Heart right ventricle (tissue), 16 donors: ENCODE measurements at regions not wholly inside any gene's neighbourhood (a gene's known extent, or its start where the extent isn't known, plus 50 kb on each side); places are given as distances from the start of the nearest gene placed in this dataset.

Experiments used
- ATAC-seq, 8 donors: fragments of 200-7000 bp; cut with Tn5 transposase; one replicate each; pipeline ENCODE4 v1.9.1; 2020; ENCODE audit warnings: mild to moderate bottlenecking in 8 of 8, moderate library complexity in 8 of 8, moderate number of reproducible peaks in 1 of 8
- DNase-seq, 2 donors: peaks; one replicate each; pipeline ENCODE4 v3.0.0-alpha.2; 2020
- H3K27ac ChIP-seq, 10 donors: fragments of 200-600 bp; sonication (generic) in 2 of 10; one replicate each; pipeline versions ENCODE4 v1.5.0 to v1.8.0; 2020 to 2022; ENCODE audit warnings: mild to moderate bottlenecking in 3 of 10
- H3K27me3 ChIP-seq, 7 donors: fragments of 200-600 bp; one replicate each; pipeline ENCODE4 v1.8.0; 2021 to 2022; ENCODE audit warnings: mild to moderate bottlenecking in 2 of 7
- H3K36me3 ChIP-seq, 9 donors: fragments of 200-600 bp; sonication (generic) in 1 of 9; one replicate each; pipeline versions ENCODE4 v1.5.0 to v1.8.0; 2020 to 2022; ENCODE audit warnings: mild to moderate bottlenecking in 2 of 9
- H3K4me1 ChIP-seq, 9 donors: fragments of 200-600 bp; sonication (generic) in 1 of 9; one replicate each; pipeline versions ENCODE4 v1.5.0 to v1.8.0; 2020 to 2022; ENCODE audit warnings: mild to moderate bottlenecking in 4 of 9
- H3K4me3 ChIP-seq, 10 donors: fragments of 200-600 bp; sonication (generic) in 2 of 10; one replicate each; pipeline versions ENCODE4 v1.5.0 to v1.8.0; 2020 to 2022; ENCODE audit warnings: mild to moderate bottlenecking in 7 of 10, moderate library complexity in 2 of 10
- H3K9me3 ChIP-seq, 11 donors: fragments of 200-600 bp in 10 of 11; sonication (generic) in 2 of 11; one replicate each; pipeline versions ENCODE4 v1.5.0 to v1.8.0; 2013 to 2022; ENCODE audit warnings: mild to moderate bottlenecking in 2 of 11, control low read depth in 1 of 11, moderate library complexity in 1 of 11
- CTCF ChIP-seq, 9 donors: fragments of 200-600 bp; sonication (generic) in 2 of 9; IDR thresholded peaks; one replicate each; pipeline versions ENCODE4 v1.5.0 to v1.8.0; 2021 to 2022; ENCODE audit warnings: antibody characterized with exemption in 9 of 9, mild to moderate bottlenecking in 5 of 9, moderate library complexity in 1 of 9
- WGBS, 2 donors: extraction: QIAGEN DNeasy Blood & Tissue Kit; methylation state at CpG; one replicate each; pipeline ENCODE4 v1.1.7; 2013; ENCODE audit warnings: inconsistent platforms in 1 of 2; 5-methylcytosine and 5-hydroxymethylcytosine counted together
- intact Hi-C, 10 donors: fragments of 100-400 bp; cut with DNase I; formaldehyde crosslinking; loops; one replicate each; pipeline versions ENCODE4 v1.11.1 to v1.14.2; 2022
- donor health status: Arrhythmogenic right ventricular cardiomyopathy.
- donor health status: ischemic (EF 13 %, LVEDD 7.1; RV severe dilation, severe dysfunction).
- donor health status: healthy with polysubstance abuse.
- donor health status: DM: no; HTN: yes; CAD: no.
- donor health status: DM: no; HTN: no; CAD: no.
- donor health status: ischemic (EF 25% LVEDD 6.9; RV normal size, moderate dysfunction).
- donor health status: ischemic (EF 25% LVEDD 5.7; RV mildly dilated, moderate dysfunction).
- donor health status: healthy.
- donor health status: DM: yes; HTN: yes; CAD: no.
- donor health status: Ischemic cardiomyopathy.
- donor health status: ischemic (EF 35%, LVEDD 5.7; RV mildly dilated, moderate dysfunction).
- donor health status: nonischemic (EF 11% LVEDD 7.7; RV severe dilation, severe dysfunction).
- donor health status: DM: yes; HTN: yes; CAD: no.
- donor health status: PGD.
- donor health status: ischemic (EF 29% LVEDD 5.4; RV normal size, mild dysfunction).
- donor health status: nonischemic (EF 23%, LVEDD 6.1; RV moderate dilation, normal function).

GRCh38 chr4:4658052-4658451 is 116.2 kb upstream of the STX18 start:
- Histone ChIP-seq H3K9me3 (peaks cover 0 to 4% (median 0%) of the 10 kb centered on the region in 11 donors), H3K36me3 (no peaks in the 10 kb centered on the region), H3K27me3 (no peaks in the 10 kb centered on the region), H3K27ac (no peak overlapping the region), H3K4me3 (no peak overlapping the region), H3K4me1 (no peaks in the 10 kb centered on the region)
- ATAC-seq (no peak), DNase-seq (no peak)
- 79 to 90% methylated on average over 2 of the region's 2 CpGs for whole genome bisulfite sequencing, 2 donors
- intact Hi-C loops = no loop called here
- no peak for TF ChIP-seq CTCF (IDR thresholded peaks at IDR 0.05)

GRCh38 chr4:4656977-4657376 is 115.1 kb upstream of the STX18 start:
- DNase-seq = no peak
- Histone ChIP-seq H3K27me3 (no peaks in the 10 kb centered on the region), H3K36me3 (no peaks in the 10 kb centered on the region), H3K4me1 (no peaks in the 10 kb centered on the region), H3K9me3 (peaks cover 0 to 4% (median 0%) of the 10 kb centered on the region in 11 donors), H3K4me3 (no peak overlapping the region), H3K27ac (no peak overlapping the region)
- ATAC-seq = no peak
- TF ChIP-seq CTCF (IDR thresholded peaks at IDR 0.05) = no peak
- intact Hi-C loops = no loop called here
- WGBS, 2 donors = 97 to 98% methylated on average over 4 of the region's 4 CpGs

GRCh38 chr4:4655901-4656300 is 114.1 kb upstream of the STX18 start:
- no peak for ATAC-seq
- WGBS, 2 donors = 93 to 96% methylated on average over 4 of the region's 4 CpGs
- Histone ChIP-seq H3K4me1 (no peaks in the 10 kb centered on the region), H3K27me3 (no peaks in the 10 kb centered on the region), H3K27ac (no peak overlapping the region), H3K4me3 (no peak overlapping the region), H3K36me3 (no peaks in the 10 kb centered on the region), H3K9me3 (peaks cover 0 to 4% (median 0%) of the 10 kb centered on the region in 11 donors)
- TF ChIP-seq CTCF (IDR thresholded peaks at IDR 0.05) = no peak
- intact Hi-C loops = no loop called here
- DNase-seq = no peak

- intact Hi-C loops = no loop called here
- DNase-seq (no peak), ATAC-seq (no peak)
- Histone ChIP-seq H3K4me3 (no peak overlapping the region), H3K27ac (no peak overlapping the region), H3K9me3 (peaks cover 0 to 4% (median 0%) of the 10 kb centered on the region in 11 donors), H3K36me3 (no peaks in the 10 kb centered on the region), H3K27me3 (no peaks in the 10 kb centered on the region), H3K4me1 (no peaks in the 10 kb centered on the region)
- 82 to 85% methylated on average over 2 of the region's 2 CpGs for WGBS, 2 donors
- TF ChIP-seq CTCF (IDR thresholded peaks at IDR 0.05) = no peak
Observed at GRCh38 chr4:4655011-4655410, 113.2 kb upstream of the STX18 start.
